Mononuclear cell (primary cell): ENCODE measurements at regions not wholly inside any gene's neighbourhood (a gene's known extent, or its start where the extent isn't known, plus 50 kb on each side); places are given as distances from the start of the nearest gene placed in this dataset.

Source experiments
- H3K27me3 ChIP-seq: 2 replicates; pipeline ENCODE4 v1.6.0; 2011; ENCODE audit warnings: low read length, control low read depth; ENCODE audit not compliant: insufficient read depth
- H3K4me1 ChIP-seq: 2 replicates; pipeline ENCODE4 v1.5.1; 2011; ENCODE audit warnings: mild to moderate bottlenecking, low read length, control low read depth; ENCODE audit not compliant: insufficient read depth
- H3K4me3 ChIP-seq: 2 replicates; pipeline ENCODE4 v1.5.1; 2011; ENCODE audit warnings: mild to moderate bottlenecking, low read length, moderate library complexity
- H3K9me3 ChIP-seq: 2 replicates; pipeline ENCODE4 v1.5.1; 2011; ENCODE audit warnings: low read depth, mild to moderate bottlenecking, control low read depth, low read length

GRCh38 chr10:78755063-78755701 lies 313.6 kb upstream of the ZMIZ1 start:
- H3K4me3 ChIP-seq, result no peak overlapping the region
- H3K4me1 ChIP-seq, result peaks cover 31% of the 10 kb centered on the region
- no peaks in the 10 kb centered on the region for H3K27me3 ChIP-seq
- no peaks in the 10 kb centered on the region for H3K9me3 ChIP-seq

GRCh38 chr10:78755877-78756455 lies 312.8 kb upstream of the ZMIZ1 start:
- H3K4me1 ChIP-seq, result peaks cover 31% of the 10 kb centered on the region
- H3K4me3 ChIP-seq, result no peak overlapping the region
- H3K27me3 ChIP-seq, result no peaks in the 10 kb centered on the region
- H3K9me3 ChIP-seq, result no peaks in the 10 kb centered on the region

GRCh38 chr10:78756604-78757343 lies 312.0 kb upstream of the ZMIZ1 start:
- no peak overlapping the region for H3K4me3 ChIP-seq
- H3K9me3 ChIP-seq, result no peaks in the 10 kb centered on the region
- H3K27me3 ChIP-seq, result no peaks in the 10 kb centered on the region
- peaks cover 31% of the 10 kb centered on the region for H3K4me1 ChIP-seq

GRCh38 chr10:78757344-78757925 lies 311.3 kb upstream of the ZMIZ1 start:
- Histone ChIP-seq H3K4me1 (peaks cover 34% of the 10 kb centered on the region), H3K4me3 (no peak overlapping the region), H3K27me3 (no peaks in the 10 kb centered on the region), H3K9me3 (no peaks in the 10 kb centered on the region)

GRCh38 chr10:78758176-78758575 lies 310.6 kb upstream of the ZMIZ1 start:
- no peak overlapping the region for H3K4me3 ChIP-seq
- peaks cover 34% of the 10 kb centered on the region for H3K4me1 ChIP-seq
- no peaks in the 10 kb centered on the region for H3K9me3 ChIP-seq
- H3K27me3 ChIP-seq, result no peaks in the 10 kb centered on the region

GRCh38 chr10:78759456-78760120 lies 309.2 kb upstream of the ZMIZ1 start:
- H3K4me3 ChIP-seq, result no peak overlapping the region
- H3K27me3 ChIP-seq, result no peaks in the 10 kb centered on the region
- H3K9me3 ChIP-seq, result no peaks in the 10 kb centered on the region
- H3K4me1 ChIP-seq, result peaks cover 32% of the 10 kb centered on the region

- H3K27me3 ChIP-seq, result no peaks in the 10 kb centered on the region
- H3K9me3 ChIP-seq, result no peaks in the 10 kb centered on the region
- H3K4me3 ChIP-seq, result no peak overlapping the region
- H3K4me1 ChIP-seq, result peaks cover 34% of the 10 kb centered on the region
These were observed 308.1 kb upstream of the ZMIZ1 start for GRCh38 chr10:78760463-78761310.

- Histone ChIP-seq H3K9me3 (no peaks in the 10 kb centered on the region), H3K4me1 (peaks cover 29% of the 10 kb centered on the region), H3K4me3 (no peak overlapping the region), H3K27me3 (no peaks in the 10 kb centered on the region)
These were observed 307.4 kb upstream of the ZMIZ1 start for GRCh38 chr10:78761311-78761781.

- Histone ChIP-seq H3K4me1 (peaks cover 21% of the 10 kb centered on the region), H3K27me3 (no peaks in the 10 kb centered on the region), H3K9me3 (no peaks in the 10 kb centered on the region), H3K4me3 (no peak overlapping the region)
These were observed 306.6 kb upstream of the ZMIZ1 start for GRCh38 chr10:78762086-78762630.

- Histone ChIP-seq H3K9me3 (no peaks in the 10 kb centered on the region), H3K4me3 (no peak overlapping the region), H3K27me3 (no peaks in the 10 kb centered on the region), H3K4me1 (peaks cover 10% of the 10 kb centered on the region)
These were observed 305.5 kb upstream of the ZMIZ1 start for GRCh38 chr10:78763234-78763633.

GRCh38 chr10:78763651-78764395 lies 304.9 kb upstream of the ZMIZ1 start:
- Histone ChIP-seq H3K4me3 (no peak overlapping the region), H3K27me3 (no peaks in the 10 kb centered on the region), H3K9me3 (no peaks in the 10 kb centered on the region), H3K4me1 (peaks cover 10% of the 10 kb centered on the region)

GRCh38 chr10:78764436-78764835 lies 304.3 kb upstream of the ZMIZ1 start:
- Histone ChIP-seq H3K27me3 (no peaks in the 10 kb centered on the region), H3K4me1 (peaks cover 10% of the 10 kb centered on the region), H3K9me3 (no peaks in the 10 kb centered on the region), H3K4me3 (no peak overlapping the region)

GRCh38 chr10:78764846-78765430 lies 303.8 kb upstream of the ZMIZ1 start:
- Histone ChIP-seq H3K27me3 (no peaks in the 10 kb centered on the region), H3K9me3 (no peaks in the 10 kb centered on the region), H3K4me1 (peaks cover 10% of the 10 kb centered on the region), H3K4me3 (no peak overlapping the region)
